AG04449 (cell line): ENCODE measurements at regions not wholly inside any gene's neighbourhood (a gene's known extent, or its start where the extent isn't known, plus 50 kb on each side); places are given as distances from the start of the nearest gene placed in this dataset.

ENCODE experiments used
- CTCF ChIA-PET: fragments of 350-600 bp; formaldehyde crosslinking; extraction: SDS; loops from one replicate; lab custom pipeline; 2021; ENCODE audit warnings: antibody characterized with exemption; lab: Yijun Ruan, JAX
- POLR2A ChIA-PET: fragments of 400-600, 350-600 bp; formaldehyde crosslinking; extraction: SDS; loops from one replicate; lab custom pipeline; 2020; ENCODE audit warnings: antibody characterized with exemption, inconsistent platforms; lab: Yijun Ruan, JAX
- DNase-seq: peaks from one replicate; pipeline ENCODE4 v3.0.0-alpha.2; 2010; ENCODE audit warnings: low read depth, low spot score
- H3K4me3 ChIP-seq: 2 replicates; pipeline ENCODE4 v1.5.1; 2011; ENCODE audit warnings: low read depth, mild to moderate bottlenecking, control low read depth, low read length
- TF ChIP-seq, protein P1 (sequence below): IDR thresholded peaks from one replicate; pipeline ENCODE4 v1.5.1; 2011; ENCODE audit warnings: mild to moderate bottlenecking, moderate library complexity, low read length, control low read depth, inconsistent platforms; ENCODE audit not compliant: insufficient read depth; ENCODE audit errors: missing control alignments

DNA sequence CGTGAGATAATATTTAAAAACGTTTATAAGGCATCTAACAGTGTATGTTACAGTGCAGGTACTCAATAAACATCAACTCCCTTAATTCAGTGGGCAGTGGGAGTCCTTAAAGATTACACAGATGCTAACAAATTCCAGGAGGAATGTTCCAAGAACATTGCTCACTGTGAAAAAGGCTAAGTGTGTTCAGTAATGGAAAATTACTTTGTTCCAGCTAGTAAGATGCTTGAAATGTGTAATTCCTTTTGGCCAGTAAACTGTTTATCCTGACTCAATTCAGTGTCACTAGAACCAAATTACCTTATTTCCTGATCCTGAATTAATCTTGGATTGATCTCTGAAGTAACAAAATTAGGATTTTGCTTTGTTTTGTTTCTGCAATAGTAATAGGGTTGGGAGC is 54.2 kb upstream of the SEMA6D start:
- peak; percentile 16 for DNase-seq
- ChIA-PET POLR2A (no interaction called here), CTCF (no interaction called here)
- H3K4me3 ChIP-seq = no peak overlapping the region
- TF ChIP-seq, protein P1, sequence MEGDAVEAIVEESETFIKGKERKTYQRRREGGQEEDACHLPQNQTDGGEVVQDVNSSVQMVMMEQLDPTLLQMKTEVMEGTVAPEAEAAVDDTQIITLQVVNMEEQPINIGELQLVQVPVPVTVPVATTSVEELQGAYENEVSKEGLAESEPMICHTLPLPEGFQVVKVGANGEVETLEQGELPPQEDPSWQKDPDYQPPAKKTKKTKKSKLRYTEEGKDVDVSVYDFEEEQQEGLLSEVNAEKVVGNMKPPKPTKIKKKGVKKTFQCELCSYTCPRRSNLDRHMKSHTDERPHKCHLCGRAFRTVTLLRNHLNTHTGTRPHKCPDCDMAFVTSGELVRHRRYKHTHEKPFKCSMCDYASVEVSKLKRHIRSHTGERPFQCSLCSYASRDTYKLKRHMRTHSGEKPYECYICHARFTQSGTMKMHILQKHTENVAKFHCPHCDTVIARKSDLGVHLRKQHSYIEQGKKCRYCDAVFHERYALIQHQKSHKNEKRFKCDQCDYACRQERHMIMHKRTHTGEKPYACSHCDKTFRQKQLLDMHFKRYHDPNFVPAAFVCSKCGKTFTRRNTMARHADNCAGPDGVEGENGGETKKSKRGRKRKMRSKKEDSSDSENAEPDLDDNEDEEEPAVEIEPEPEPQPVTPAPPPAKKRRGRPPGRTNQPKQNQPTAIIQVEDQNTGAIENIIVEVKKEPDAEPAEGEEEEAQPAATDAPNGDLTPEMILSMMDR = no peak
